ENCODE measurements at regions not wholly inside any gene's neighbourhood (a gene's known extent, or its start where the extent isn't known, plus 50 kb on each side); places are given as distances from the start of the nearest gene placed in this dataset.
A peak's percentile ranks its signal among the peaks of the same experiment; 100 is the strongest.

GRCh38 chr6:163723759-163724158 is 309.2 kb downstream of the QKI start:
- Histone ChIP-seq H3K4me3 (no peak overlapping the region), H3K4me1 (replicated peaks in 1 of 2) (peaks cover 13% of the 10 kb centered on the region in 2 donors), H3K27ac (no peak overlapping the region)
- 63 to 100% (median 95%) methylated on average over 1 to 6 of the region's 8 CpGs for WGBS, 10 experiments
- no peak for ATAC-seq (replicated peaks in 6 of 8)
- in situ Hi-C loops (cut with MboI; ENCODE audit: low pct_unique_long_range_greater_than_20kb in 2 of 9, low sequenced_read_pairs in 9 of 9, unreplicated experiment in 9 of 9) = no loop called here

GRCh38 chr6:163721922-163722692 is 307.6 kb downstream of the QKI start:
- WGBS, 10 experiments = 15 to 100% (median 82%) methylated on average over 1 to 7 of the region's 13 CpGs; no CpG with 5 or more reads in 2 of the 10 experiments
- no peak overlapping the region for H3K27ac ChIP-seq
- no peak overlapping the region for H3K4me3 ChIP-seq
- ATAC-seq (replicated peaks in 6 of 8) = peak in 5 of 8 experiments; percentile 70 to 90 (median 82)
- peaks cover 13% of the 10 kb centered on the region in 2 donors for H3K4me1 ChIP-seq (replicated peaks in 1 of 2)
- in situ Hi-C loops (cut with MboI; ENCODE audit: low pct_unique_long_range_greater_than_20kb in 2 of 9, low sequenced_read_pairs in 9 of 9, unreplicated experiment in 9 of 9) = no loop called here

GRCh38 chr6:163721435-163721834 is 306.9 kb downstream of the QKI start:
- ATAC-seq (replicated peaks in 6 of 8) = no peak
- no peak overlapping the region for H3K4me3 ChIP-seq
- 45 to 100% (median 100%) methylated on average over 1 of the region's 1 CpG; no CpG with 5 or more reads in 3 of the 10 experiments for WGBS, 10 experiments
- in situ Hi-C loops (cut with MboI; ENCODE audit: low pct_unique_long_range_greater_than_20kb in 2 of 9, low sequenced_read_pairs in 9 of 9, unreplicated experiment in 9 of 9) = no loop called here
- H3K4me1 ChIP-seq (replicated peaks in 1 of 2) = peaks cover 13% of the 10 kb centered on the region in 2 donors
- H3K27ac ChIP-seq = no peak overlapping the region

- H3K4me1 ChIP-seq (replicated peaks in 1 of 2) = peaks cover 9 to 13% of the 10 kb centered on the region in 2 donors
- WGBS, 10 experiments = 14 to 89% (median 70%) methylated on average over 1 to 4 of the region's 4 CpGs
- in situ Hi-C loops (cut with MboI; ENCODE audit: low pct_unique_long_range_greater_than_20kb in 2 of 9, low sequenced_read_pairs in 9 of 9, unreplicated experiment in 9 of 9) = no loop called here
These were observed 306.1 kb downstream of the QKI start for GRCh38 chr6:163720460-163721235.

GRCh38 chr6:163720005-163720404 is 305.5 kb downstream of the QKI start:
- peaks cover 8 to 13% of the 10 kb centered on the region in 2 donors for H3K4me1 ChIP-seq (replicated peaks in 1 of 2)
- in situ Hi-C loops (cut with MboI; ENCODE audit: low pct_unique_long_range_greater_than_20kb in 2 of 9, low sequenced_read_pairs in 9 of 9, unreplicated experiment in 9 of 9) = no loop called here
- no peak overlapping the region for H3K4me3 ChIP-seq
- 80 to 94% (median 89%) methylated on average over 3 to 5 of the region's 5 CpGs for WGBS, 10 experiments
- no peak overlapping the region for H3K27ac ChIP-seq
- ATAC-seq (replicated peaks in 6 of 8) = peak in 1 of 8 experiments; percentile 14

More at GRCh38 chr6:163720460-163721235, 306.1 kb downstream of the QKI start:
- Histone ChIP-seq H3K4me3 (no peak overlapping the region), H3K27ac (no peak overlapping the region)
- ATAC-seq (replicated peaks in 6 of 8) = no peak

GRCh38 chr6:163719028-163719742 is 304.7 kb downstream of the QKI start:
- 27 to 100% (median 79%) methylated on average over 1 to 20 of the region's 20 CpGs for WGBS, 10 experiments
- no peak overlapping the region for H3K4me3 ChIP-seq
- ATAC-seq (replicated peaks in 6 of 8) = no peak
- H3K4me1 ChIP-seq (replicated peaks in 1 of 2) = peaks cover 8 to 13% of the 10 kb centered on the region in 2 donors
- H3K27ac ChIP-seq = no peak overlapping the region
- in situ Hi-C loops (cut with MboI; ENCODE audit: low pct_unique_long_range_greater_than_20kb in 2 of 9, low sequenced_read_pairs in 9 of 9, unreplicated experiment in 9 of 9) = no loop called here

- Histone ChIP-seq H3K4me3 (no peak overlapping the region), H3K4me1 (replicated peaks in 1 of 2) (peaks cover 8 to 13% of the 10 kb centered on the region in 2 donors), H3K27ac (no peak overlapping the region)
- 55 to 100% (median 93%) methylated on average over 1 to 2 of the region's 2 CpGs; no CpG with 5 or more reads in 3 of the 10 experiments for WGBS, 10 experiments
- no peak for ATAC-seq (replicated peaks in 6 of 8)
- in situ Hi-C loops (cut with MboI; ENCODE audit: low pct_unique_long_range_greater_than_20kb in 2 of 9, low sequenced_read_pairs in 9 of 9, unreplicated experiment in 9 of 9) = no loop called here
These were observed 304.0 kb downstream of the QKI start for GRCh38 chr6:163718537-163718936.

- ATAC-seq (replicated peaks in 6 of 8) = peak in 2 of 8 experiments; percentile 18 to 92
- Histone ChIP-seq H3K4me3 (no peak overlapping the region), H3K27ac (no peak overlapping the region), H3K4me1 (replicated peaks in 1 of 2) (peaks cover 5 to 9% of the 10 kb centered on the region in 2 donors)
- in situ Hi-C loops (cut with MboI; ENCODE audit: low pct_unique_long_range_greater_than_20kb in 2 of 9, low sequenced_read_pairs in 9 of 9, unreplicated experiment in 9 of 9) = no loop called here
- WGBS, 10 experiments = 58 to 100% (median 92%) methylated on average over 1 to 8 of the region's 9 CpGs; no CpG with 5 or more reads in 1 of the 10 experiments
These were observed 302.7 kb downstream of the QKI start for GRCh38 chr6:163717106-163717764.

- Histone ChIP-seq H3K27ac (no peak overlapping the region), H3K4me1 (replicated peaks in 1 of 2) (peaks cover 0 to 4% of the 10 kb centered on the region in 2 donors), H3K4me3 (no peak overlapping the region)
- in situ Hi-C loops (cut with MboI; ENCODE audit: low pct_unique_long_range_greater_than_20kb in 2 of 9, low sequenced_read_pairs in 9 of 9, unreplicated experiment in 9 of 9) = no loop called here
- ATAC-seq (replicated peaks in 6 of 8) = no peak
- 62% methylated on average over 2 of the region's 6 CpGs; no CpG with 5 or more reads in 9 of the 10 experiments for WGBS, 10 experiments
These were observed 302.2 kb downstream of the QKI start for GRCh38 chr6:163716690-163717089.

GRCh38 chr6:163715846-163716245 is 301.3 kb downstream of the QKI start:
- in situ Hi-C loops (cut with MboI; ENCODE audit: low pct_unique_long_range_greater_than_20kb in 2 of 9, low sequenced_read_pairs in 9 of 9, unreplicated experiment in 9 of 9) = no loop called here
- Histone ChIP-seq H3K4me3 (no peak overlapping the region), H3K27ac (no peak overlapping the region), H3K4me1 (replicated peaks in 1 of 2) (no peaks in the 10 kb centered on the region)
- ATAC-seq (replicated peaks in 6 of 8) = no peak
- 0 to 100% (median 89%) methylated on average over 1 to 7 of the region's 7 CpGs; no CpG with 5 or more reads in 4 of the 10 experiments for WGBS, 10 experiments

GRCh38 chr6:163714179-163714578 is 299.7 kb downstream of the QKI start:
- peak in 1 of 8 experiments; percentile 40 for ATAC-seq (replicated peaks in 6 of 8)
- Histone ChIP-seq H3K4me3 (no peak overlapping the region), H3K27ac (no peak overlapping the region), H3K4me1 (replicated peaks in 1 of 2) (peaks cover 6 to 8% of the 10 kb centered on the region in 2 donors)
- WGBS, 10 experiments = 61 to 100% (median 95%) methylated on average over 1 to 9 of the region's 10 CpGs; no CpG with 5 or more reads in 4 of the 10 experiments
- in situ Hi-C loops (cut with MboI; ENCODE audit: low pct_unique_long_range_greater_than_20kb in 2 of 9, low sequenced_read_pairs in 9 of 9, unreplicated experiment in 9 of 9) = no loop called here

- WGBS, 10 experiments = 63 to 100% (median 79%) methylated on average over 1 to 5 of the region's 8 CpGs; no CpG with 5 or more reads in 6 of the 10 experiments
- Histone ChIP-seq H3K4me1 (replicated peaks in 1 of 2) (peaks cover 6 to 10% of the 10 kb centered on the region in 2 donors), H3K27ac (no peak overlapping the region), H3K4me3 (no peak overlapping the region)
- no peak for ATAC-seq (replicated peaks in 6 of 8)
- in situ Hi-C loops (cut with MboI; ENCODE audit: low pct_unique_long_range_greater_than_20kb in 2 of 9, low sequenced_read_pairs in 9 of 9, unreplicated experiment in 9 of 9) = no loop called here
These were observed 298.5 kb downstream of the QKI start for GRCh38 chr6:163712981-163713380.
